ENCODE measurements at regions not wholly inside any gene's neighbourhood (a gene's known extent, or its start where the extent isn't known, plus 50 kb on each side); places are given as distances from the start of the nearest gene placed in this dataset.

DNA sequence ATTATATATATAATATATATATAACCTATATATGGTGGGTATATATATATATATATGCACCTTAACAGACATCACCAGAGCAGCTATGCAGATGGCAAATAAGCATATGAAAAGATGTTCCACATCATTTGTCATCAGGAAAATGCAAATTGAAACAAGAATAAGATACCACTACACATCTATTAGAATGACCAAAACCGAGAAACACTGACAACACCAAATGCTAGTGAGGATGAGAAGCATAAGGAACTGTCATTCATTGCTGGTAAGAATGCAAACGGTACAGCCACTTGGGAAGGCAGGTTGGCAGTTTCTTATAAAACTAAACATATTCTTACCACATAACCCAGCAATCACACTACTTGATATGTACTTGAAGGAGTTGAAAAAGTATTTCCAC lies 219.8 kb upstream of the PRMT6 start:
- H3K4me3 ChIP-seq (replicated peaks; ENCODE audit: low read depth, low read length): no peak overlapping the region
- no peak for DNase-seq (ENCODE audit: low read depth)
- TF ChIP-seq, protein P1, sequence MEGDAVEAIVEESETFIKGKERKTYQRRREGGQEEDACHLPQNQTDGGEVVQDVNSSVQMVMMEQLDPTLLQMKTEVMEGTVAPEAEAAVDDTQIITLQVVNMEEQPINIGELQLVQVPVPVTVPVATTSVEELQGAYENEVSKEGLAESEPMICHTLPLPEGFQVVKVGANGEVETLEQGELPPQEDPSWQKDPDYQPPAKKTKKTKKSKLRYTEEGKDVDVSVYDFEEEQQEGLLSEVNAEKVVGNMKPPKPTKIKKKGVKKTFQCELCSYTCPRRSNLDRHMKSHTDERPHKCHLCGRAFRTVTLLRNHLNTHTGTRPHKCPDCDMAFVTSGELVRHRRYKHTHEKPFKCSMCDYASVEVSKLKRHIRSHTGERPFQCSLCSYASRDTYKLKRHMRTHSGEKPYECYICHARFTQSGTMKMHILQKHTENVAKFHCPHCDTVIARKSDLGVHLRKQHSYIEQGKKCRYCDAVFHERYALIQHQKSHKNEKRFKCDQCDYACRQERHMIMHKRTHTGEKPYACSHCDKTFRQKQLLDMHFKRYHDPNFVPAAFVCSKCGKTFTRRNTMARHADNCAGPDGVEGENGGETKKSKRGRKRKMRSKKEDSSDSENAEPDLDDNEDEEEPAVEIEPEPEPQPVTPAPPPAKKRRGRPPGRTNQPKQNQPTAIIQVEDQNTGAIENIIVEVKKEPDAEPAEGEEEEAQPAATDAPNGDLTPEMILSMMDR (IDR thresholded peaks at IDR 0.05; ENCODE audit: low read length, missing control alignments): no peak

DNA sequence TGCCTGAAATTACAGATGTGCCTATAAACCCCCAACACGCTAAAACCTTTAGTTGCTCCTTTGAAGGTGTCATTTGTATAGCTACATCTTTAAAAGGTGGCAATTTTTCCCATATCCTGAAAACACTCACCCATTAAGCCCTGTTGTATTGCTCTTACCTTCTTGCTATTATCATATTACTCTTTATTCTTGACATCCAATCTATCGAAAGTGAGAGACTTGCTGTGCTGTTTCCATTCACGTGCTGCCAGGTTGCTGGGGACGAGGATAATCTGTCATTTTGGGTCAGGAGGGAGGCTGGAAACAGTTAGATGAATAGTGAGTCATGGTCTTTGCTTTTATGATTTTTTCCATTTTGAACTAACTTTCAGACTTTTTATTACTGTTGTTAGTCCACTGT lies 213.0 kb upstream of the PRMT6 start:
- no peak for DNase-seq (ENCODE audit: low read depth)
- TF ChIP-seq, protein P1 (IDR thresholded peaks at IDR 0.05; ENCODE audit: low read length, missing control alignments): no peak
- H3K4me3 ChIP-seq (replicated peaks; ENCODE audit: low read depth, low read length): no peak overlapping the region

DNA sequence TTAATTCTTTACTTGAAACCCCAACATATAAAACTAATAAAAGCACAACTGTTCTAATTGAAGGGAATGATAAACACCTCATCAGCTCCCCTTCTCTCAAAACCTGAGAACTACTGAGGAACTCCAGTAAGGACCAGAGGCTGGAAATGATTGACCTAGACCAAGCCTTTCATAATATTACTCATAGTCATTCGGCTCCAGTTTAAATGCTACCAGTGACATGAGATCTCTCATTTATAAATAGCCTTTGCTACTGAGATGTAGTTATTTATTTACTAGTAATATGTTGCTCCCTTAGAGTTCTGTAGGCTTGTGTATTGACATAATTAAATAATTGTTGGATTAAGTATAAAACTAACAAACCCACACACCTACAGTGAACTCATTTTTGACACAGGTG lies 209.8 kb upstream of the PRMT6 start:
- no peak overlapping the region for H3K4me3 ChIP-seq (replicated peaks; ENCODE audit: low read depth, low read length)
- TF ChIP-seq, protein P1 (IDR thresholded peaks at IDR 0.05; ENCODE audit: low read length, missing control alignments): no peak
- no peak for DNase-seq (ENCODE audit: low read depth)

DNA sequence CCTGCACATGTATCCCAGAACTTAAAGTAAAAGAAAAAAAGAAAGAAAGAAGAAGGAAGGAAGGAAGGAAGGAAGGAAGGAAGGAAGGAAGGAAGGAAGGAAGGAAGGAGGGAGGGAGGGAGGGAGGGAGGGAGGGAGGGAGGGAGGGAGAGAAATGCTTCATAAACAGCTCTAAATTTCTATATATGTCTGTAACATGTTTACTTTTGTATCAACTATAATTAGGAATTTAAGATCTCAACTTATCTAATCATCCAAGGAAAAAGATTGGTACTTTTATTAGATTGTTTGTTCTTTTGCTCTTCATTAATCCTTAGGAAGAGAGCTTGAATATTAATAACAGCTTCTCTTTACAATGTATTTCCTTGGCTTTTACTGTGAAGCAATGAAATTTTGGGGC lies 195.4 kb upstream of the PRMT6 start:
- TF ChIP-seq, protein P1 (IDR thresholded peaks at IDR 0.05; ENCODE audit: low read length, missing control alignments): no peak
- DNase-seq (ENCODE audit: low read depth): no peak
- H3K4me3 ChIP-seq (replicated peaks; ENCODE audit: low read depth, low read length): no peak overlapping the region

DNA sequence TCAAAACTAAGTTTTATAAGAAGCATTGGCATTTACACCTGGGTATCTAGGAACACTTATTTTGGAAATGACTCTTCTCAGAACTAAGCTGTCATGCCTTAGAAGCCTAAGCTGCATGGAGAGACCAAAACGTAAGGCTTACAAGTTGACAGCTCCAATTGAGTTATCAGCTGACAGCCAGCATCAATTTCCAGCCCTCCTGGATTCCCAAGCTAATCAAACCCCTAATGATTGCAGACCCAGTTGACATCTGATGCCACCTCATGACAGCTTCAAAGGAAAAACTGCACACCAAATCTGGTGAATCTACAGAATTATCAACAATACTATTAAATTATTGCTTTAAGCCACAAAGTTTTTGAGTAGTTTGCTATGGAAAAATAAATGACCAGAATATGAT lies 187.6 kb upstream of the PRMT6 start:
- no peak overlapping the region for H3K4me3 ChIP-seq (replicated peaks; ENCODE audit: low read depth, low read length)
- TF ChIP-seq, protein P1 (IDR thresholded peaks at IDR 0.05; ENCODE audit: low read length, missing control alignments): no peak
- no peak for DNase-seq (ENCODE audit: low read depth)

DNA sequence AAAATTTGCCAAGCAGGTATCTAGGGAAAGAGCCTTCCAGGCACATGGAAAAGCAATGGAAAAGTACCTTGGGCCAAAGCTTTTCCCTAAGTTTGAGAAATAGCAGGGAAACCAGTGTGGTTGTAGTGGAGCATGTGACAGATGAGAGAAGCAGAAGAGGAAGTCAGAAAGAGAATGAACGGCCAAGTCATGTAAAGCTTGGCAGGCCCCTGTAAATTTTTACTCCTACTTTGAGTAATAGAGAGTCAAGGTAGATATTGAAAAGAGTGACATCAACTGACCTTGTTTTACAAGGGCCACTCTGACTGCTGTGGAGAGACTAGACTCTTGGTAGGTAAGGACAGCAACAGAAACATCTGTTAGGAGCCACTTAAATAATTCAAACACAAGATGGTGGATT lies 180.9 kb upstream of the PRMT6 start:
- H3K4me3 ChIP-seq (replicated peaks; ENCODE audit: low read depth, low read length): no peak overlapping the region
- TF ChIP-seq, protein P1 (IDR thresholded peaks at IDR 0.05; ENCODE audit: low read length, missing control alignments): no peak

DNA sequence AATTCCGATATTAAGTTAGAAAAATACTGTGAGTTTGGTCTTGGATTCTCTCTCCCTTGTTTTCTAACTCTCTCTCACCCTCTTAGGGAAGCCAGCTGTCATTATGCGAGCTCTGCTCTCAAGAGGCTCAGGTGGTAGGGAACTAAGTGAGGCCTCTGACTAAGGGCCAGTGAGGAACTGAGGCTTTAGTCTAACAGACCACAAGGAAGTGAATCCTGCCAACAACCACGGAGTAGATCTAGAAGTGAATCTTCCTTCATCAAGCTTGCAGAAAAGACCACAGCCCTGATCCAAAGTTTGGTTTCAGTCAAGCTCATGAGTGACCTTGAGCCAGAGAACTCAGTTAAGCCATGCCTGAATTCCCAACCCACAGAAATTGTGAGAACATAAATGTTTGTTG lies 180.1 kb upstream of the PRMT6 start:
- DNase-seq (ENCODE audit: low read depth): no peak
- TF ChIP-seq, protein P1 (IDR thresholded peaks at IDR 0.05; ENCODE audit: low read length, missing control alignments): no peak
- H3K4me3 ChIP-seq (replicated peaks; ENCODE audit: low read depth, low read length): no peak overlapping the region

More for the DNA sequence above, 180.9 kb upstream of the PRMT6 start:
- DNase-seq (ENCODE audit: low read depth): no peak
